ENCODE measurements at regions not wholly inside any gene's neighbourhood (a gene's known extent, or its start where the extent isn't known, plus 50 kb on each side); places are given as distances from the start of the nearest gene placed in this dataset.

DNA sequence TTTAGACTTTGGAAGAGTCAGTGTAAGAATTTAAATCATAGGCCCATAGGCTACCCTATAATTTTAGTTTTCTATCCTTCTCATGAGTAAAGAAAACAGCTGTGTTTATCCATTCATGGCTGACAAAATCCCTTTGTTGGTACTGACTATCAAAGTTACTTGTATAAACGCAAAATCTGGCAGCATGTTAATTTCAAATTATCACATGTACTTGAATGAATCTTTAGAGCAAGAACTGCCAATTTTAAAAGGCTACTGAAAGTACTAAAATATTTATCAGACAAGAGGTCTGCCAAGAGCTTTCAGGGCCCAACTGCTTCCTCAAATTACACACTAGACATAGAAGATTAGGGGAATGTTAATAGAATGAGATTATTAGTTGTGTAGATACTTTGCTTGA lies 66.6 kb downstream of the MYL12B start:
- H3K79me2 ChIP-seq (ENCODE audit: control insufficient read depth, insufficient read depth, low read length, unreplicated experiment): no peaks in the 10 kb centered on the region
- H3K4me1 ChIP-seq (ENCODE audit: control insufficient read depth, insufficient read depth, low read length, unreplicated experiment): peaks cover 14% of the 10 kb centered on the region
- peak overlapping the region; percentile 68 for H2AFZ ChIP-seq (ENCODE audit: low read length, unreplicated experiment)
- no peak overlapping the region for H3K4me3 ChIP-seq (ENCODE audit: low read depth, low read length)
- no peaks in the 10 kb centered on the region for H3K36me3 ChIP-seq (ENCODE audit: insufficient read depth, low read length)
- no peak overlapping the region for H3K27ac ChIP-seq (ENCODE audit: low read depth, low read length)
- no peaks in the 10 kb centered on the region for H3K27me3 ChIP-seq (ENCODE audit: insufficient read depth, low read length)

DNA sequence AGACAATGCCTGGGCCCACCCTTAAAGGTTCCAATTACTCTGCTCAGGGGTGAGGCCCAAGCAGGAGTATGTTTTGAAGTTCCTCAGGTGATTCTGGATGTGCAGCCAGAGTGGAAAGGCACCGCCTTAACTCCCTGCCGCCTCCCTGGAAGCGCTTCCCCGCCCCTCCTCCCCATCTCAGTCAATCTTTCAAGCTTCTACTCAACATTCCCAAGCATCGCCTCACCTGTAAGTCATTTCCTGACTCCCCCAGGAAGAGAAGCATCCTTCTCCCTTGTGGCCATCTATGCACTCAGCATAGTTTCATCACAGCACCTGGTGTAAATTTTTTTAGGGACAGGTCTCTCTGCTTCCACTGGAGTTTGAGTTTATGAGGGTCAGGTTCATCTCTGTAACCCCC lies 67.5 kb downstream of the MYL12B start:
- H3K27me3 ChIP-seq (ENCODE audit: insufficient read depth, low read length): no peaks in the 10 kb centered on the region
- H3K36me3 ChIP-seq (ENCODE audit: insufficient read depth, low read length): no peaks in the 10 kb centered on the region
- H3K27ac ChIP-seq (ENCODE audit: low read depth, low read length): no peak overlapping the region
- no peaks in the 10 kb centered on the region for H3K79me2 ChIP-seq (ENCODE audit: control insufficient read depth, insufficient read depth, low read length, unreplicated experiment)
- H2AFZ ChIP-seq (ENCODE audit: low read length, unreplicated experiment): no peak overlapping the region
- H3K4me3 ChIP-seq (ENCODE audit: low read depth, low read length): no peak overlapping the region
- H3K4me1 ChIP-seq (ENCODE audit: control insufficient read depth, insufficient read depth, low read length, unreplicated experiment): peaks cover 5% of the 10 kb centered on the region

DNA sequence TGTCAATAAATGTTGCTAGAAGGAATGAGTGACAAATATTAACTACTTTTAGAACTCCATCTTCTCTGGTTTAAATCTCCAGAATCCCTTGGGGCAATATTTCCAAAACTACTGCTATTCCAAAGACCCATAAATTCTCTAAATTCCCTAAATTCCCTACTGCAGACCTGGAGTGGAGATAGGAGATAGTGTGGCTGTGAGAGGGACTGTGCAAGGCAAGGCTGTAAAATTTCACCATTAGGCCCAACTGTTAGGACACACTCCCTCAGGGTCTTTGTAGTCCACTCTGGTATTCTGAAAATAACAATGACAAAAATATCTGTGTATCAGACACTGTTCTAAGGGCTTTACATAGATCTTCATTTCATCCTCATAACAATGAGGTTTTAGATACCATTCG lies 67.9 kb downstream of the MYL12B start:
- H3K4me1 ChIP-seq (ENCODE audit: control insufficient read depth, insufficient read depth, low read length, unreplicated experiment): peaks cover 4% of the 10 kb centered on the region
- H3K27ac ChIP-seq (ENCODE audit: low read depth, low read length): no peak overlapping the region
- no peaks in the 10 kb centered on the region for H3K36me3 ChIP-seq (ENCODE audit: insufficient read depth, low read length)
- no peak overlapping the region for H2AFZ ChIP-seq (ENCODE audit: low read length, unreplicated experiment)
- H3K4me3 ChIP-seq (ENCODE audit: low read depth, low read length): no peak overlapping the region
- H3K27me3 ChIP-seq (ENCODE audit: insufficient read depth, low read length): no peaks in the 10 kb centered on the region
- no peaks in the 10 kb centered on the region for H3K79me2 ChIP-seq (ENCODE audit: control insufficient read depth, insufficient read depth, low read length, unreplicated experiment)

DNA sequence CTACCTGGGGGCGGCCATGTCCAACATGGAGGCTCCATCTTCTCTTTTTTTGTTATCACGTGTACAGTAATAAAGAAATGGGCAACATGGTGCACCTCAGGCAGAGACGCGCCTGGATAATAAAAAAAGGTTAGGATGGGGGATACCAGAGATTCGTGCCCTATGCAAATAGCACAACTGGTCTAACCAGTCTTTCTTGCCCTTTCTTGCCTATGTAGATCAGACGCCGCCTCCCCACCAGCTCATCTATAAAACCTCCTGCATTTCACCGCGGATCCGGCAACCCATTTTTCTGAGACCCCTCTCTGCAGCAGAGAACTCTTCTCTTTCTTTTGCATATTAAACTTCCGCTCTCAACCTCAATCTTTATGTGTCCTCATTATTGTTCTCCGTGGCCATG lies 68.7 kb downstream of the MYL12B start:
- Histone ChIP-seq H2AFZ (ENCODE audit: low read length, unreplicated experiment) (no peak overlapping the region), H3K79me2 (ENCODE audit: control insufficient read depth, insufficient read depth, low read length, unreplicated experiment) (no peaks in the 10 kb centered on the region), H3K4me3 (ENCODE audit: low read depth, low read length) (no peak overlapping the region), H3K27ac (ENCODE audit: low read depth, low read length) (no peak overlapping the region), H3K4me1 (ENCODE audit: control insufficient read depth, insufficient read depth, low read length, unreplicated experiment) (peaks cover 4% of the 10 kb centered on the region), H3K27me3 (ENCODE audit: insufficient read depth, low read length) (no peaks in the 10 kb centered on the region), H3K36me3 (ENCODE audit: insufficient read depth, low read length) (no peaks in the 10 kb centered on the region)

DNA sequence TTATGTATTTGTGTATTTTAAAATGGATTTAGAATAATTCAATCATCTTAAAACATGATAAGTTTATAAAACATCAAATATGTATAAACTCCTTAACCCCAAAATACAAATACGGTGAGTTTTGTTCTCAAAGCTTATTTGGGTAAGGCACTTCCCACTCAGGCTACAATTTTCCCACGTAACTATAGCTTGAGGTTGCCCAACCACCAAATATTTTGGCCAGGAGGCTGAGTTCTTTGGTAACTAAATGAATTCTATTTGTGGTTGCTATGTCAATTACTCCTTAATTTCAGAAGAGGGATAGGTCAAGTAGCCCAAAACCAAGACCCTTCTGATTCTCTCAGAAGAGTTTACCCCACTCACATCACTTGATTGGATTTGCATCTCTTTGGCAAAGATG lies 70.4 kb downstream of the MYL12B start:
- Histone ChIP-seq H3K4me1 (ENCODE audit: control insufficient read depth, insufficient read depth, low read length, unreplicated experiment) (peaks cover 4% of the 10 kb centered on the region), H3K27me3 (ENCODE audit: insufficient read depth, low read length) (no peaks in the 10 kb centered on the region), H3K27ac (ENCODE audit: low read depth, low read length) (no peak overlapping the region), H3K4me3 (ENCODE audit: low read depth, low read length) (no peak overlapping the region), H3K36me3 (ENCODE audit: insufficient read depth, low read length) (no peaks in the 10 kb centered on the region), H2AFZ (ENCODE audit: low read length, unreplicated experiment) (no peak overlapping the region), H3K79me2 (ENCODE audit: control insufficient read depth, insufficient read depth, low read length, unreplicated experiment) (no peaks in the 10 kb centered on the region)

DNA sequence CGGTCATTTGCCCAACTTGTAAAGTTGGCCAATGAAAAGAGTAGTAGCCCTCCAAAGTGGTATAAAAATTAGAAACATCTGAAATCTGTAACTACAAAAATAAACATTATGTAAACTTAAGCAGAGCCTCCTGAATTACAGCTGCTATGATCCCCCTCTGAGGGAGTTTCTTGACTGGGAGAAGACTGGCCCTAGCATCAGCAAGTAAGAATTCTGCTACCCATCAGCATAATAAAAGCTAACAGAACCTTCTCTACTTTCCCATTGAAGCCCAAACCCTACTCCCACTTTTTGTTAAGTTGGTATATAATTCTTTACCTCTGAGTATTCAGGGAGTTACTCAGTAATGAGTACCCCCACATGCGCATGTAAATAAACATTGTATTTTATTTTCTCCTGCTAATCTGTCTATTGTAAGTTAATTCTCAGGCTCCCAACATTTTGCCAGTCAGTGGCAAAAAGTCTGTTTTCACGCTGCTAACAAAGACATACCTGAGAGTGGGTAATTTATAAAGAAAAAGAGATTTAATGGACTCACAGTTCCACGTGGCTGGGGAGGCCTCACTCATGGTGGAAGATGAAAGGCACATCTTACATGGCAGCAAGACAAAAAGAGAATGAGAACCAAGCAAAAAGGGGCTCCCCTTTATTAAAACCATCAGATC lies 71.3 kb downstream of the MYL12B start:
- no peaks in the 10 kb centered on the region for H3K79me2 ChIP-seq (ENCODE audit: control insufficient read depth, insufficient read depth, low read length, unreplicated experiment)
- H3K27ac ChIP-seq (ENCODE audit: low read depth, low read length): no peak overlapping the region
- no peak overlapping the region for H3K4me3 ChIP-seq (ENCODE audit: low read depth, low read length)
- H3K4me1 ChIP-seq (ENCODE audit: control insufficient read depth, insufficient read depth, low read length, unreplicated experiment): peaks cover 4% of the 10 kb centered on the region
- no peaks in the 10 kb centered on the region for H3K27me3 ChIP-seq (ENCODE audit: insufficient read depth, low read length)
- H3K36me3 ChIP-seq (ENCODE audit: insufficient read depth, low read length): no peaks in the 10 kb centered on the region
- H2AFZ ChIP-seq (ENCODE audit: low read length, unreplicated experiment): no peak overlapping the region

DNA sequence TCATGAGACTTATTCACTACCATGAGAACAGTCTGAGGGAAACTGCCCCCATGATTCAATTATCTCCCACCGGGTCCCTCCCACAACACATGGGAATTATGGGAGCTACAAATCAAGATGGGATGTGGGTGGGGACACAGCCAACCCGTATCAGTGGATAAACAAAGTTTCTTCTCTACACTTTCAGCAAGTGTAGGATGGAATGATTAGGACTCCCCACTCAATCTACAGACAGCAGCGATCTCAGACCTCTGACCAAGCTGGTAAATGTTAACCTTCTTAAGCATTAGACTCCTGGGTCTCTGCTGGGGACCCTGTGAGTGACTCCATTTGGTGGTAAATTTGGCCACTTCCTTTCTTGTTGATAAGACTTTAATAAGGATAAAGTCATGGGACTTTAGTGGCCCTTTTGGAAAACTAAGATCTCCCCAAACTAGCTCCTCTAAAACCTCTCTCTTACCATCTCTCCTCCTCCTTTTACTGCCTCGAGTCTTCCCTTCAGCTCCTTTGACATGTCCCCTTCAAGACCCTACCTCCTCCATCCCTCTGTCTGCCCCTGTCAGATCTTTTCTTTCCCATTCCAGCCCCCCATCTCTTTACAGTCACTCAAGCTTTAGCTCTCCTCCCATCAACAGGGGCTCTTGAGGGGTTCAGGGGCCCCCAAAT lies 71.9 kb downstream of the MYL12B start:
- Histone ChIP-seq H3K79me2 (ENCODE audit: control insufficient read depth, insufficient read depth, low read length, unreplicated experiment) (no peaks in the 10 kb centered on the region), H2AFZ (ENCODE audit: low read length, unreplicated experiment) (no peak overlapping the region), H3K27ac (ENCODE audit: low read depth, low read length) (no peak overlapping the region), H3K27me3 (ENCODE audit: insufficient read depth, low read length) (no peaks in the 10 kb centered on the region), H3K4me1 (ENCODE audit: control insufficient read depth, insufficient read depth, low read length, unreplicated experiment) (peaks cover 2% of the 10 kb centered on the region), H3K4me3 (ENCODE audit: low read depth, low read length) (no peak overlapping the region), H3K36me3 (ENCODE audit: insufficient read depth, low read length) (no peaks in the 10 kb centered on the region)

DNA sequence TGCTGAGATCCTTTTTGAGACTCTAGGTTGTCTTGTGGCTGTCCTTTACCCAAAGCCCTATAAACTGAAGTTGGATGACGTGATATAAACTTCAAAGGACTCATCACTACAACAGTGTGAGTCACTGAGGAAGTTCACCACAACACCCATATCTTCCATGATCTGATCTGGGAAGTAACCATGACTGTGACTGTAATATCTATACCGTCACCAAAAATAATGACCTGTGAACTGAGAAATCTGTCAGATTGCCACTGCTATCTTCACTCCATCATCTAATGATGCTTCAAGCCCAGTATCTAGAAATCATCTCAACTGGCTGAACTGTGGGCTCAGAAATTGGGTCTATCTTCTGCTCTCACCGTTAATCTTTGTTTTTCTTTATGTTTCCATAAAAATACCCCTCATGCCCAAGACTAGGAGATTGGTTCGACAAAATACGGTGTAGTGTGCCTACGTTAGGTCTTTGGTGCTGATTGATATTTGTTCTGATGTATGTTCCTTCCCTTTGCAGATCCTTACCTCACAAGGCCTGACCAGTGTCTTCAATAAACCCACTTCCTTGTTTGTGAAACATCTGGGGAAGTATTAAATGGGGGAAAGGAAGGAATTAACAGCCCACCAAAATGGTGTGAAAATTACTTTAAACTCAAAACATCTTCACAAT lies 78.2 kb downstream of the MYL12B start:
- Histone ChIP-seq H3K4me1 (ENCODE audit: control insufficient read depth, insufficient read depth, low read length, unreplicated experiment) (peaks cover 5% of the 10 kb centered on the region), H2AFZ (ENCODE audit: low read length, unreplicated experiment) (no peak overlapping the region), H3K27ac (ENCODE audit: low read depth, low read length) (no peak overlapping the region), H3K36me3 (ENCODE audit: insufficient read depth, low read length) (no peaks in the 10 kb centered on the region), H3K79me2 (ENCODE audit: control insufficient read depth, insufficient read depth, low read length, unreplicated experiment) (no peaks in the 10 kb centered on the region), H3K4me3 (ENCODE audit: low read depth, low read length) (no peak overlapping the region), H3K27me3 (ENCODE audit: insufficient read depth, low read length) (no peaks in the 10 kb centered on the region)

DNA sequence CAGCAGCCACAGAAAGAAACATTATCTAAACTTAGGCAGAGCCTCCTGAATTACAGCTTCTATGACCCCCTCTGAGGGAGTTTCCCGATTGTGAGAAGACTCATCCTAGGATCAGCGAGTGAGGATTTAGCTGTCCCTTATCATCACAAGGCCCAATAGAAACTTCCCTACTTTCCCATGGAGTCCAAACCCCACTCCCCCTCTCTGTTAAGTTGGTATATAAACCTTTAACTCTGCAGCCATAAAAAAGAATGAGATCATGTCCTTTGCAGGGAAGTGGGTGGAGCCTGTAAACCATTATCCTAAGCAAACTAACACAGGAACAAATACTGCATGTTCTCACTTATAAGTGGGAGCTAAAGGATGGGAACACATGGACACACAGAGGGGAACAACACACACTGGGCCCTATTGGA lies 78.8 kb downstream of the MYL12B start:
- Histone ChIP-seq H2AFZ (ENCODE audit: low read length, unreplicated experiment) (no peak overlapping the region), H3K4me3 (ENCODE audit: low read depth, low read length) (no peak overlapping the region), H3K79me2 (ENCODE audit: control insufficient read depth, insufficient read depth, low read length, unreplicated experiment) (no peaks in the 10 kb centered on the region), H3K27me3 (ENCODE audit: insufficient read depth, low read length) (no peaks in the 10 kb centered on the region), H3K36me3 (ENCODE audit: insufficient read depth, low read length) (no peaks in the 10 kb centered on the region), H3K4me1 (ENCODE audit: control insufficient read depth, insufficient read depth, low read length, unreplicated experiment) (peaks cover 5% of the 10 kb centered on the region), H3K27ac (ENCODE audit: low read depth, low read length) (no peak overlapping the region)

DNA sequence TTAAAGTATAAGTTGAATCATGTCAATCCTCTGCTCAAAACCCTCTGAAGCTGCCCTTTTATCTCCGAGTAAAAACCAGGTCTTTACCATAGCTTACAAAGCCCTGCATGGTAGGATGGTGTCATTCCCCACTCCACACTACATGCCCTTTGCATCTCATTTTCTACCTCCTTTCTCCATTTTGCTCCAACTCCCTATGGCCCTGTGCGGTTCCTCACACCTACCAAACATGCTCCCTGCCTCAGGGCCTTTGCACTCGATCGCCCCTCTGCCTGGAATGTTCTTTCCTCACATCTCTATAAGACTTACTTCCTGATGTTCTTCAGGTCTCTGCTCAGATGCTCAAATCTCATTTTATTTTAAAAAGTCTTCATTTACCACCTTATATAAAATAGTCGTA lies 80.7 kb downstream of the MYL12B start:
- Histone ChIP-seq H3K36me3 (ENCODE audit: insufficient read depth, low read length) (no peaks in the 10 kb centered on the region), H3K79me2 (ENCODE audit: control insufficient read depth, insufficient read depth, low read length, unreplicated experiment) (no peaks in the 10 kb centered on the region), H3K4me1 (ENCODE audit: control insufficient read depth, insufficient read depth, low read length, unreplicated experiment) (peaks cover 5% of the 10 kb centered on the region), H3K27ac (ENCODE audit: low read depth, low read length) (no peak overlapping the region), H2AFZ (ENCODE audit: low read length, unreplicated experiment) (no peak overlapping the region), H3K4me3 (ENCODE audit: low read depth, low read length) (no peak overlapping the region), H3K27me3 (ENCODE audit: insufficient read depth, low read length) (no peaks in the 10 kb centered on the region)

DNA sequence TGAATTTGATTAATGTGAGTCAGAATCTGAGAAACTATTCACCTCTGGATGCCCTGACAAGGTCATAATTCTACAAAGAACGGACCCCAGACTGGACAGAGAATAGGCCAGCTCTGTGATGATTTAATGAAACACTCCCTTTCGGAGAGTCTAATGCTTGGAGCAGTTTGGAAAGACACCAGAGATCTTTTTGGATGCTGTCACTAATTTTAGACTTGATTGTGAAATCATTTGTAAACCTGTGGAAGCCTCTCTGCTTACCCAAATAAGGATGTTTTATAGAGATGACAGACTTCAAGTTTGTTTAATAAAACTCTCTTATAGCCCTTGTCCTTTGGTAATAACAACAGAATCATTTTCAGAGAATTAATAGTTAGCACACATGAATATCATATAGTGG lies 83.5 kb downstream of the MYL12B start:
- Histone ChIP-seq H3K79me2 (ENCODE audit: control insufficient read depth, insufficient read depth, low read length, unreplicated experiment) (no peaks in the 10 kb centered on the region), H3K27ac (ENCODE audit: low read depth, low read length) (no peak overlapping the region), H3K36me3 (ENCODE audit: insufficient read depth, low read length) (no peaks in the 10 kb centered on the region), H3K4me3 (ENCODE audit: low read depth, low read length) (no peak overlapping the region), H3K4me1 (ENCODE audit: control insufficient read depth, insufficient read depth, low read length, unreplicated experiment) (peaks cover 1% of the 10 kb centered on the region), H2AFZ (ENCODE audit: low read length, unreplicated experiment) (no peak overlapping the region), H3K27me3 (ENCODE audit: insufficient read depth, low read length) (no peaks in the 10 kb centered on the region)
